H9 (cell line): ENCODE measurements at regions not wholly inside any gene's neighbourhood (a gene's known extent, or its start where the extent isn't known, plus 50 kb on each side); places are given as distances from the start of the nearest gene placed in this dataset.

Source experiments
- DNase-seq: peaks from one replicate; pipeline ENCODE4 v3.0.0-alpha.2; 2017
- H2AFZ ChIP-seq: one replicate; pipeline ENCODE4 v1.6.1; 2013; ENCODE audit warnings: mild to moderate bottlenecking, low read length, control low read depth, moderate library complexity
- H2AK5ac ChIP-seq: 2 replicates; pipeline ENCODE4 v1.6.1; 2013; ENCODE audit warnings: low read length, control low read depth, mixed read lengths; ENCODE audit not compliant: insufficient read length
- H2BK120ac ChIP-seq: one replicate; pipeline ENCODE4 v1.6.1; 2013; ENCODE audit warnings: low read depth, mild to moderate bottlenecking, low read length, control low read depth, inconsistent platforms; ENCODE audit not compliant: poor library complexity, severe bottlenecking
- H2BK12ac ChIP-seq: 2 replicates; pipeline ENCODE4 v1.6.1; 2013; ENCODE audit warnings: low read length, control low read depth, mixed read lengths, low read depth; ENCODE audit not compliant: insufficient read length
- H2BK15ac ChIP-seq: 2 replicates; pipeline ENCODE4 v1.6.1; 2013; ENCODE audit warnings: low read depth, low read length, control low read depth
- H2BK20ac ChIP-seq: one replicate; pipeline ENCODE4 v1.6.1; 2013; ENCODE audit warnings: low read depth, mild to moderate bottlenecking, low read length, control low read depth, inconsistent platforms; ENCODE audit not compliant: poor library complexity, severe bottlenecking
- H2BK5ac ChIP-seq: 2 replicates; pipeline ENCODE4 v1.6.1; 2013; ENCODE audit warnings: low read length, control low read depth, mixed read lengths; ENCODE audit not compliant: insufficient read length
- H3K14ac ChIP-seq: 2 replicates; pipeline ENCODE4 v1.6.1; 2013; ENCODE audit warnings: low read length, control low read depth; ENCODE audit not compliant: insufficient read depth
- H3K18ac ChIP-seq: 2 replicates; pipeline ENCODE4 v1.6.1; 2013; ENCODE audit warnings: low read depth, mild to moderate bottlenecking, mixed read lengths, low read length, control low read depth; ENCODE audit not compliant: insufficient read length
- H3K23ac ChIP-seq: 2 replicates; pipeline ENCODE4 v1.6.1; 2013; ENCODE audit warnings: low read length, control low read depth, mixed read lengths, low read depth; ENCODE audit not compliant: insufficient read length
- H3K23me2 ChIP-seq: 2 replicates; pipeline ENCODE4 v1.6.1; 2013; ENCODE audit warnings: low read depth, mild to moderate bottlenecking, mixed read lengths, low read length, control low read depth; ENCODE audit not compliant: insufficient read length, poor library complexity, severe bottlenecking
- H3K27ac ChIP-seq: 2 replicates; pipeline ENCODE4 v1.5.1; 2013; ENCODE audit warnings: low read length, control low read depth, mixed read lengths, low read depth; ENCODE audit not compliant: insufficient read length
- H3K27me3 ChIP-seq: 2 replicates; pipeline ENCODE4 v1.6.1; 2013; ENCODE audit warnings: low read length, control low read depth, inconsistent platforms; ENCODE audit not compliant: insufficient read depth
- H3K4ac ChIP-seq: 2 replicates; pipeline ENCODE4 v1.6.1; 2013; ENCODE audit warnings: low read depth, mild to moderate bottlenecking, control low read depth, inconsistent platforms, low read length, moderate library complexity
- H3K4me1 ChIP-seq: 2 replicates; pipeline ENCODE4 v1.6.1; 2013; ENCODE audit warnings: low read length, control low read depth, inconsistent platforms; ENCODE audit not compliant: insufficient read depth
- H3K4me2 ChIP-seq: 2 replicates; pipeline ENCODE4 v1.6.1; 2013; ENCODE audit warnings: low read length, control low read depth, mixed read lengths; ENCODE audit not compliant: insufficient read length, insufficient read depth
- H3K56ac ChIP-seq: 2 replicates; pipeline ENCODE4 v1.6.1; 2013; ENCODE audit warnings: low read depth, mild to moderate bottlenecking, mixed read lengths, low read length, control low read depth; ENCODE audit not compliant: insufficient read length
- H3K79me1 ChIP-seq: 2 replicates; pipeline ENCODE4 v1.6.1; 2013; ENCODE audit warnings: low read depth, mild to moderate bottlenecking, moderate library complexity, low read length, control low read depth, inconsistent platforms; ENCODE audit not compliant: insufficient read depth, poor library complexity, severe bottlenecking
- H3K79me2 ChIP-seq: 2 replicates; pipeline ENCODE4 v1.6.1; 2013; ENCODE audit warnings: low read length, control low read depth, inconsistent platforms; ENCODE audit not compliant: insufficient read depth
- H3K9ac ChIP-seq: 2 replicates; pipeline ENCODE4 v1.6.1; 2013; ENCODE audit warnings: low read length, control low read depth, mixed read lengths; ENCODE audit not compliant: insufficient read length; ENCODE audit errors: extremely low read depth
- H3K9me3 ChIP-seq: one replicate; pipeline ENCODE4 v1.6.1; 2013; ENCODE audit warnings: low read depth, low read length, inconsistent platforms; ENCODE audit not compliant: control insufficient read depth
- H3T11ph ChIP-seq: one replicate; pipeline ENCODE4 v1.6.1; 2013; ENCODE audit warnings: mild to moderate bottlenecking, low read length, control low read depth, inconsistent platforms
- H4K20me1 ChIP-seq: one replicate; pipeline ENCODE4 v1.6.1; 2013; ENCODE audit not compliant: control insufficient read depth, insufficient read length, insufficient read depth
- H4K5ac ChIP-seq: 2 replicates; pipeline ENCODE4 v1.6.1; 2013; ENCODE audit warnings: low read depth, mild to moderate bottlenecking, mixed read lengths, low read length, control low read depth; ENCODE audit not compliant: insufficient read length
- H4K8ac ChIP-seq: replicated peaks from 2 replicates; pipeline ENCODE4 v1.6.1; 2013; ENCODE audit warnings: low read length, control low read depth, mixed read lengths, low read depth; ENCODE audit not compliant: insufficient read length
- H4K91ac ChIP-seq: 2 replicates; pipeline ENCODE4 v1.6.1; 2013; ENCODE audit warnings: low read depth, mild to moderate bottlenecking, moderate library complexity, mixed read lengths, low read length, control low read depth; ENCODE audit not compliant: insufficient read length
- H3K27ac Mint-ChIP-seq, 3 experiments: 2 replicates in 2 of 3; 3 replicates in 1 of 3; pipeline ENCODE4 v1.8.0; 2020 to 2021; ENCODE audit warnings: mixed read lengths in 3 of 3, mild to moderate bottlenecking in 1 of 3, moderate library complexity in 1 of 3
- H3K27me3 Mint-ChIP-seq: 2 replicates; pipeline ENCODE4 v1.8.0; 2021; ENCODE audit warnings: low read depth, mild to moderate bottlenecking, moderate library complexity, mixed read lengths
- H3K36me3 Mint-ChIP-seq, 3 experiments: 2 replicates in 2 of 3; 3 replicates in 1 of 3; pipeline ENCODE4 v1.8.0; 2020 to 2021; ENCODE audit warnings: low read depth in 3 of 3, mixed read lengths in 3 of 3; ENCODE audit not compliant: insufficient read depth in 1 of 3
- H3K4me1 Mint-ChIP-seq, 2 experiments: 2 replicates each; pipeline ENCODE4 v1.8.0; 2020; ENCODE audit warnings: mixed read lengths in 2 of 2
- H3K4me3 Mint-ChIP-seq, 2 experiments: 2 replicates in 1 of 2; 3 replicates in 1 of 2; pipeline ENCODE4 v1.8.0; 2020 to 2021; ENCODE audit warnings: mild to moderate bottlenecking in 2 of 2, mixed read lengths in 2 of 2, moderate library complexity in 1 of 2
- H3K9me3 Mint-ChIP-seq, 2 experiments: 2 replicates in 1 of 2; 3 replicates in 1 of 2; pipeline ENCODE4 v1.8.0; 2020; ENCODE audit warnings: mild to moderate bottlenecking in 2 of 2, mixed read lengths in 2 of 2, moderate library complexity in 1 of 2
- WGBS: extraction: QIAGEN DNeasy Blood & Tissue Kit; methylation state at CpG from one replicate; pipeline ENCODE4 v1.1.7; 2013; ENCODE audit warnings: missing lambda C conversion rate, low lambda C conversion rate, mixed read lengths; ENCODE audit not compliant: insufficient read length; ENCODE audit errors: extremely low coverage; 5-methylcytosine and 5-hydroxymethylcytosine counted together
- TF ChIP-seq, protein P1 (sequence below): fragments of 200-600 bp; sonication (generic); conservative IDR thresholded peaks from 3 replicates; pipeline ENCODE4 v1.8.0; 2021; ENCODE audit warnings: antibody characterized with exemption, mild to moderate bottlenecking

GRCh38 chr12:19683178-19683927 lies 244.1 kb downstream of the AEBP2 start:
- Histone ChIP-seq H2BK20ac (no peak overlapping the region), H3K56ac (no peak overlapping the region), H3K23ac (no peak overlapping the region), H4K91ac (no peak overlapping the region), H3K14ac (no peak overlapping the region), H3K79me2 (no peaks in the 10 kb centered on the region), H3T11ph (no peak overlapping the region), H2BK120ac (no peak overlapping the region), H3K9ac (no peak overlapping the region), H4K5ac (no peak overlapping the region), H3K4me1 (no peaks in the 10 kb centered on the region), H3K18ac (no peak overlapping the region), H3K23me2 (no peaks in the 10 kb centered on the region), H3K4me2 (no peak overlapping the region), H3K79me1 (no peaks in the 10 kb centered on the region), H2BK15ac (no peak overlapping the region), H4K8ac (no peak overlapping the region), H3K27ac (no peak overlapping the region), H3K9me3 (no peaks in the 10 kb centered on the region), H2BK5ac (no peak overlapping the region), H2AFZ (no peak overlapping the region), H3K27me3 (no peaks in the 10 kb centered on the region), H4K20me1 (no peaks in the 10 kb centered on the region), H2AK5ac (no peak overlapping the region), H3K4ac (no peak overlapping the region), H2BK12ac (no peak overlapping the region)
- H3K4me3 Mint-ChIP-seq, result no peak overlapping the region
- H3K4me1 Mint-ChIP-seq, result peaks cover 2 to 4% of the 10 kb centered on the region in 2 experiments; a peak in 2 of 4 replicates
- no peaks in the 10 kb centered on the region for H3K27me3 Mint-ChIP-seq
- peak overlapping the region in 1 of 3 experiments; percentile 10; a peak in 2 of 7 replicates for H3K27ac Mint-ChIP-seq
- peaks cover 0 to 6% (median under 1%) of the 10 kb centered on the region in 3 experiments; a peak in 2 of 7 replicates for H3K36me3 Mint-ChIP-seq
- H3K9me3 Mint-ChIP-seq, result peaks cover 11 to 15% of the 10 kb centered on the region in 2 experiments
- no peak for DNase-seq
- no CpG with 5 or more reads among the region's 7 CpGs for WGBS
- TF ChIP-seq, protein P1, sequence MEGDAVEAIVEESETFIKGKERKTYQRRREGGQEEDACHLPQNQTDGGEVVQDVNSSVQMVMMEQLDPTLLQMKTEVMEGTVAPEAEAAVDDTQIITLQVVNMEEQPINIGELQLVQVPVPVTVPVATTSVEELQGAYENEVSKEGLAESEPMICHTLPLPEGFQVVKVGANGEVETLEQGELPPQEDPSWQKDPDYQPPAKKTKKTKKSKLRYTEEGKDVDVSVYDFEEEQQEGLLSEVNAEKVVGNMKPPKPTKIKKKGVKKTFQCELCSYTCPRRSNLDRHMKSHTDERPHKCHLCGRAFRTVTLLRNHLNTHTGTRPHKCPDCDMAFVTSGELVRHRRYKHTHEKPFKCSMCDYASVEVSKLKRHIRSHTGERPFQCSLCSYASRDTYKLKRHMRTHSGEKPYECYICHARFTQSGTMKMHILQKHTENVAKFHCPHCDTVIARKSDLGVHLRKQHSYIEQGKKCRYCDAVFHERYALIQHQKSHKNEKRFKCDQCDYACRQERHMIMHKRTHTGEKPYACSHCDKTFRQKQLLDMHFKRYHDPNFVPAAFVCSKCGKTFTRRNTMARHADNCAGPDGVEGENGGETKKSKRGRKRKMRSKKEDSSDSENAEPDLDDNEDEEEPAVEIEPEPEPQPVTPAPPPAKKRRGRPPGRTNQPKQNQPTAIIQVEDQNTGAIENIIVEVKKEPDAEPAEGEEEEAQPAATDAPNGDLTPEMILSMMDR, result no peak
